T follicular helper cell (primary cell): ENCODE measurements at regions not wholly inside any gene's neighbourhood (a gene's known extent, or its start where the extent isn't known, plus 50 kb on each side); places are given as distances from the start of the nearest gene placed in this dataset.

Source experiments
- DNase-seq: peaks from one replicate; pipeline ENCODE4 v3.0.0-alpha.2; 2020; ENCODE audit warnings: low read depth

GRCh38 chr6:148249160-148249559, 93.5 kb upstream of the SASH1 start:
- DNase-seq, result no peak

- no peak for DNase-seq
These were observed 92.8 kb upstream of the SASH1 start for GRCh38 chr6:148249679-148250375.

- no peak for DNase-seq
These were observed 91.5 kb upstream of the SASH1 start for GRCh38 chr6:148250975-148251685.

GRCh38 chr6:148251891-148252290, 90.7 kb upstream of the SASH1 start:
- no peak for DNase-seq

GRCh38 chr6:148257810-148258209, 84.8 kb upstream of the SASH1 start:
- DNase-seq, result no peak

- no peak for DNase-seq
These were observed 83.8 kb upstream of the SASH1 start for GRCh38 chr6:148258868-148259267.

GRCh38 chr6:148261470-148261869, 81.2 kb upstream of the SASH1 start:
- no peak for DNase-seq

GRCh38 chr6:148263010-148263409, 79.6 kb upstream of the SASH1 start:
- DNase-seq, result no peak

- no peak for DNase-seq
These were observed 78.7 kb upstream of the SASH1 start for GRCh38 chr6:148263961-148264360.

GRCh38 chr6:148265054-148265453, 77.6 kb upstream of the SASH1 start:
- DNase-seq, result no peak

- DNase-seq, result no peak
These were observed 73.3 kb upstream of the SASH1 start for GRCh38 chr6:148269386-148269785.

- DNase-seq, result no peak
These were observed 70.8 kb upstream of the SASH1 start for GRCh38 chr6:148271711-148272439.

GRCh38 chr6:148272597-148272996, 70.0 kb upstream of the SASH1 start:
- no peak for DNase-seq

- no peak for DNase-seq
These were observed 68.5 kb upstream of the SASH1 start for GRCh38 chr6:148273962-148274752.

- no peak for DNase-seq
These were observed 67.8 kb upstream of the SASH1 start for GRCh38 chr6:148274809-148275208.

GRCh38 chr6:148285205-148285604, 57.4 kb upstream of the SASH1 start:
- no peak for DNase-seq

GRCh38 chr6:148286563-148286962, 56.1 kb upstream of the SASH1 start:
- DNase-seq, result no peak

- no peak for DNase-seq
These were observed 54.9 kb upstream of the SASH1 start for GRCh38 chr6:148287623-148288333.

- no peak for DNase-seq
These were observed 54.1 kb upstream of the SASH1 start for GRCh38 chr6:148288541-148288940.

- DNase-seq, result no peak
These were observed 53.5 kb upstream of the SASH1 start for GRCh38 chr6:148289153-148289552.

- no peak for DNase-seq
These were observed 50.8 kb upstream of the SASH1 start for GRCh38 chr6:148291876-148292275.
